K562 (cell line): ENCODE measurements at regions not wholly inside any gene's neighbourhood (a gene's known extent, or its start where the extent isn't known, plus 50 kb on each side); places are given as distances from the start of the nearest gene placed in this dataset.

Experiments
- ATAC-seq: fragments of 200-7000 bp; cut with Tn5 transposase; 3 replicates; pipeline ENCODE4 v1.9.1; 2020; ENCODE audit warnings: moderate library complexity
- BruUV-seq: library from RNA; stranded (reverse); fragments of 400-500 nt; replicated peaks from 2 replicates; lab custom pipeline; 2021; lab: Mats Ljungman, UMichigan
- CTCF ChIA-PET: fragments of 300-600 bp; formaldehyde crosslinking; extraction: SDS; loops from one replicate; lab custom pipeline; 2021; ENCODE audit warnings: low intra/inter-chr PET ratio; lab: Yijun Ruan, JAX
- POLR2A ChIA-PET: fragments of 300-600, 350-650 bp; sonication (Branson Sonifier 250); formaldehyde crosslinking; extraction: SDS; loops from one replicate; lab custom pipeline; 2021; ENCODE audit warnings: antibody characterized with exemption, inconsistent platforms; lab: Yijun Ruan, JAX
- DNase-seq, 4 experiments: peaks; one replicate each; pipeline versions ENCODE4 v3.0.0 to v3.0.0-alpha.2; 2011 to 2018; ENCODE audit warnings: low spot score in 3 of 4, mixed read lengths in 3 of 4; ENCODE audit errors: extremely low read depth in 1 of 4
- FAIRE-seq: peaks from 2 replicates; lab custom pipeline; 2011; peaks lifted over from hg19 to GRCh38; lab: Jason Lieb, UNC
- H2AFZ ChIP-seq: 2 replicates; pipeline ENCODE4 v1.6.0; 2011; ENCODE audit warnings: low read depth, low read length, control low read depth, inconsistent platforms
- H3K27ac ChIP-seq: fragments of 200-600 bp; 3 replicates; pipeline ENCODE4 v1.8.0; 2011; ENCODE audit warnings: low read depth, mild to moderate bottlenecking, control low read depth, inconsistent platforms, low read length, moderate library complexity, mixed read lengths; ENCODE audit errors: extremely low read depth
- H3K27me3 ChIP-seq, 2 experiments: fragments of 300-600 bp in 1 of 2; 2 replicates in 1 of 2; 3 replicates in 1 of 2; pipeline versions ENCODE4 v1.6.0 to v1.8.0; 2011; ENCODE audit warnings: inconsistent platforms in 2 of 2, low read length in 2 of 2, mild to moderate bottlenecking in 1 of 2, mixed read lengths in 1 of 2, moderate library complexity in 1 of 2; ENCODE audit not compliant: control insufficient read depth in 2 of 2, insufficient read depth in 2 of 2
- H3K36me3 ChIP-seq: fragments of 300-600 bp; 3 replicates; pipeline ENCODE4 v1.8.0; 2011; ENCODE audit warnings: mild to moderate bottlenecking, low read length, inconsistent platforms; ENCODE audit not compliant: control insufficient read depth, insufficient read depth
- H3K4me1 ChIP-seq, 2 experiments: fragments of 200-600 bp in 1 of 2; replicated peaks in 1 of 2; 2 replicates in 1 of 2; 3 replicates in 1 of 2; pipeline versions ENCODE4 v1.5.1 to v1.8.0; 2011; ENCODE audit warnings: inconsistent platforms in 2 of 2, low read length in 2 of 2, mild to moderate bottlenecking in 1 of 2, mixed read lengths in 1 of 2, moderate library complexity in 1 of 2; ENCODE audit not compliant: control insufficient read depth in 2 of 2, insufficient read depth in 2 of 2
- H3K4me2 ChIP-seq: 2 replicates; pipeline ENCODE4 v1.6.1; 2011; ENCODE audit warnings: low read length, control low read depth, inconsistent platforms, mixed read lengths; ENCODE audit not compliant: insufficient read depth
- H3K4me3 ChIP-seq: fragments of 200-600 bp; sonication (generic), shearing (Covaris generic); 2 replicates; pipeline ENCODE4 v1.5.1; 2016; ENCODE audit warnings: control low read depth, inconsistent platforms
- H3K79me2 ChIP-seq: fragments of 200-600 bp; 3 replicates; pipeline ENCODE4 v1.8.0; 2011; ENCODE audit warnings: low read length, inconsistent platforms; ENCODE audit not compliant: control insufficient read depth, insufficient read depth
- H3K9ac ChIP-seq, 2 experiments: 2 replicates each; pipeline versions ENCODE4 v1.6.0 to v1.6.1; 2011; ENCODE audit warnings: low read depth in 2 of 2, low read length in 2 of 2, control low read depth in 1 of 2, inconsistent platforms in 1 of 2, mild to moderate bottlenecking in 1 of 2, mixed read lengths in 1 of 2; ENCODE audit not compliant: insufficient read depth in 1 of 2
- H3K9me1 ChIP-seq: one replicate; pipeline ENCODE4 v1.6.0; 2011; ENCODE audit warnings: inconsistent platforms, mild to moderate bottlenecking, low read length, moderate library complexity; ENCODE audit not compliant: control insufficient read depth, insufficient read depth
- H3K9me3 ChIP-seq: replicated peaks from 2 replicates; pipeline ENCODE4 v1.5.1; 2011; ENCODE audit warnings: low read depth, low read length, inconsistent platforms; ENCODE audit not compliant: control insufficient read depth, insufficient read depth
- H4K20me1 ChIP-seq: replicated peaks from 2 replicates; pipeline ENCODE4 v1.6.1; 2011; ENCODE audit warnings: low read length, inconsistent platforms, mixed read lengths; ENCODE audit not compliant: control insufficient read depth, insufficient read depth
- GTF2B ChIP-seq: IDR thresholded peaks from 2 replicates; pipeline ENCODE4 v1.6.1; 2011; ENCODE audit not compliant: insufficient read length; ENCODE audit errors: extremely low read depth
- HMG20B ChIP-seq: fragments of 250-450 bp; sonication (Bioruptor Pico); IDR thresholded peaks from 2 replicates; pipeline ENCODE4 v1.5.0; 2021; ENCODE audit warnings: mild to moderate bottlenecking
- NR4A1 ChIP-seq, 2 experiments: fragments of 250-450 bp in 1 of 2; fragments of 450-650 bp in 1 of 2; sonication (Bioruptor Pico) in 1 of 2; IDR thresholded peaks; 2 replicates each; pipeline versions ENCODE4 v1.4.0 to v1.6.1; 2016 to 2020; ENCODE audit warnings: mild to moderate bottlenecking in 2 of 2, missing compliant biosample characterization in 1 of 2, missing genetic modification characterization in 1 of 2, moderate library complexity in 1 of 2
- RBM15 ChIP-seq: fragments of 200-400 bp; formaldehyde crosslinking; IDR thresholded peaks from 2 replicates; pipeline ENCODE4 v1.6.1; 2018; ENCODE audit warnings: mild to moderate bottlenecking, low read length, moderate library complexity; ENCODE audit not compliant: insufficient read depth
- SP1 ChIP-seq: sonication (generic); formaldehyde crosslinking; IDR thresholded peaks from 2 replicates; pipeline ENCODE4 v1.8.1; 2022; ENCODE audit warnings: mild to moderate bottlenecking, missing genetic modification reagents
- THRAP3 ChIP-seq: fragments of 450-650 bp; IDR thresholded peaks from 2 replicates; pipeline ENCODE4 v1.6.1; 2016; ENCODE audit warnings: mild to moderate bottlenecking, inconsistent platforms, borderline replicate concordance
- ZBTB17 ChIP-seq: fragments of 450-650 bp; formaldehyde crosslinking; IDR thresholded peaks from 2 replicates; pipeline ENCODE4 v1.4.0; 2020; ENCODE audit warnings: mild to moderate bottlenecking
- ZFPM2 ChIP-seq: fragments of 250-450 bp; sonication (Bioruptor Pico); IDR thresholded peaks from 2 replicates; pipeline ENCODE4 v1.5.1; 2022; ENCODE audit warnings: mild to moderate bottlenecking
- ZNF12 ChIP-seq: sonication (generic); formaldehyde crosslinking; IDR thresholded peaks from 2 replicates; pipeline ENCODE4 v1.4.0; 2020; ENCODE audit warnings: mild to moderate bottlenecking, missing genetic modification reagents
- ZNF134 ChIP-seq: fragments of 250-450 bp; sonication (Bioruptor Pico); conservative IDR thresholded peaks from 2 replicates; pipeline ENCODE4 v1.4.0; 2020
- ZNF280B ChIP-seq: fragments of 250-450 bp; sonication (Bioruptor Pico); IDR thresholded peaks from 2 replicates; pipeline ENCODE4 v1.5.1; 2021; ENCODE audit warnings: mild to moderate bottlenecking
- WGBS: fragments of 100-300 bp; shearing (Covaris generic); methylation state at CpG from one replicate; pipeline ENCODE4 v1.1.6; 2016; ENCODE audit warnings: low coverage, mixed read lengths; ENCODE audit not compliant: insufficient coverage; ENCODE audit errors: missing lambda C conversion rate; 5-methylcytosine and 5-hydroxymethylcytosine counted together
- in situ Hi-C: fragments of 300-500 bp; cut with MboI; formaldehyde crosslinking; loops from 4 replicates; pipeline ENCODE4 v1.15.0; 2018; ENCODE audit warnings: inconsistent platforms, mixed read lengths
- intact Hi-C: fragments of 100-400 bp; cut with micrococcal nuclease; formaldehyde crosslinking; loops from 2 replicates; pipeline ENCODE4 v1.14.2; 2022

GRCh38 chr10:131493432-131493831 lies 181.9 kb upstream of the TCERG1L start:
- FAIRE-seq (no peak), ATAC-seq (no peak), DNase-seq (no peak)
- 2% methylated on average over 4 of the region's 4 CpGs for WGBS
- Histone ChIP-seq H2AFZ (no peak overlapping the region), H3K9me1 (no peaks in the 10 kb centered on the region), H4K20me1 (no peaks in the 10 kb centered on the region), H3K4me3 (no peak overlapping the region), H3K36me3 (no peaks in the 10 kb centered on the region), H3K4me1 (no peaks in the 10 kb centered on the region), H3K9ac (no peak overlapping the region), H3K79me2 (no peaks in the 10 kb centered on the region), H3K27me3 (no peaks in the 10 kb centered on the region), H3K27ac (no peak overlapping the region), H3K4me2 (no peak overlapping the region), H3K9me3 (no peaks in the 10 kb centered on the region)
- POLR2A ChIA-PET, result no interaction called here
- intact Hi-C loops (no loop called here), in situ Hi-C loops (no loop called here)
- no TSS peak for BruUV-seq
- CTCF ChIA-PET, result no interaction called here
- TF ChIP-seq NR4A1 (CRISPR knock-in tag; IDR thresholded peaks at IDR 0.05), result no peak
- no peak for TF ChIP-seq NR4A1 (tag; IDR thresholded peaks at IDR 0.05)
- TF ChIP-seq RBM15, result no peak
- no peak for TF ChIP-seq HMG20B
- TF ChIP-seq ZBTB17 (CRISPR knock-in tag), result no peak
- no peak for TF ChIP-seq ZNF12 (CRISPR knock-in tag)
- TF ChIP-seq ZNF280B, result no peak
- no peak for TF ChIP-seq THRAP3
- TF ChIP-seq GTF2B, result no peak
- TF ChIP-seq ZFPM2, result no peak
- no peak for TF ChIP-seq ZNF134 (CRISPR knock-in tag)
- TF ChIP-seq SP1 (CRISPR knock-in tag), result no peak
